HG03066 (cell line): ENCODE measurements at regions not wholly inside any gene's neighbourhood (a gene's known extent, or its start where the extent isn't known, plus 50 kb on each side); places are given as distances from the start of the nearest gene placed in this dataset.
"Not testable (repeated sequence)": the region's sequence is repeated elsewhere in the genome, so short reads cannot be mapped to it uniquely, and the experiment has no call there.

Experiments
- ATAC-seq: cut with Tn5 transposase; IDR thresholded peaks from one replicate; pipeline ENCODE4 v1.9.1; 2021; ENCODE audit warnings: low read depth; ENCODE audit not compliant: unreplicated experiment

- not testable (repeated sequence) for ATAC-seq
Measured at GRCh38 chr10:46645110-46645509, 66.2 kb downstream of the SYT15 start.

GRCh38 chr10:46646132-46646531 lies 67.2 kb downstream of the SYT15 start:
- ATAC-seq = not testable (repeated sequence)

- not testable (repeated sequence) for ATAC-seq
Measured at GRCh38 chr10:46650967-46651366, 72.0 kb downstream of the SYT15 start.

- ATAC-seq = not testable (repeated sequence)
Measured at GRCh38 chr10:46657437-46657836, 78.5 kb downstream of the SYT15 start.

- not testable (repeated sequence) for ATAC-seq
Measured at GRCh38 chr10:46660027-46660834, 81.3 kb downstream of the SYT15 start.

GRCh38 chr10:46660835-46661164 lies 81.9 kb downstream of the SYT15 start:
- not testable (repeated sequence) for ATAC-seq

GRCh38 chr10:46665536-46665935 lies 86.6 kb downstream of the SYT15 start:
- ATAC-seq = not testable (repeated sequence)

- not testable (repeated sequence) for ATAC-seq
Measured at GRCh38 chr10:46668357-46668997, 89.5 kb downstream of the SYT15 start.

- ATAC-seq = not testable (repeated sequence)
Measured at GRCh38 chr10:46677836-46678435, 99.0 kb downstream of the SYT15 start.

GRCh38 chr10:46691397-46691796 lies 112.5 kb downstream of the SYT15 start:
- ATAC-seq = not testable (repeated sequence)

- ATAC-seq = not testable (repeated sequence)
Measured at GRCh38 chr10:46693218-46693617, 114.3 kb downstream of the SYT15 start.

GRCh38 chr10:46717264-46717663 lies 138.3 kb downstream of the SYT15 start:
- ATAC-seq = not testable (repeated sequence)

- not testable (repeated sequence) for ATAC-seq
Measured at GRCh38 chr10:46718014-46718413, 139.1 kb downstream of the SYT15 start.

- not testable (repeated sequence) for ATAC-seq
Measured at GRCh38 chr10:46720386-46720785, 141.5 kb downstream of the SYT15 start.

GRCh38 chr10:46720811-46721518 lies 142.0 kb downstream of the SYT15 start:
- not testable (repeated sequence) for ATAC-seq

GRCh38 chr10:46724258-46724657 lies 145.3 kb downstream of the SYT15 start:
- ATAC-seq = not testable (repeated sequence)

GRCh38 chr10:46728359-46728758 lies 149.4 kb downstream of the SYT15 start:
- not testable (repeated sequence) for ATAC-seq

GRCh38 chr10:46730729-46731128 lies 151.8 kb downstream of the SYT15 start:
- ATAC-seq = not testable (repeated sequence)

GRCh38 chr10:46733635-46734261 lies 154.8 kb downstream of the SYT15 start:
- not testable (repeated sequence) for ATAC-seq

- not testable (repeated sequence) for ATAC-seq
Measured at GRCh38 chr10:46734262-46734642, 155.3 kb downstream of the SYT15 start.
